ENCODE measurements at regions not wholly inside any gene's neighbourhood (a gene's known extent, or its start where the extent isn't known, plus 50 kb on each side); places are given as distances from the start of the nearest gene placed in this dataset.

- DNase-seq: no peak
These were observed 110.3 kb upstream of the KIT start for GRCh38 chr4:54547299-54548097.

- DNase-seq: no peak
These were observed 109.6 kb upstream of the KIT start for GRCh38 chr4:54548098-54548620.

GRCh38 chr4:54548831-54549460, 108.8 kb upstream of the KIT start:
- DNase-seq: no peak

GRCh38 chr4:54550395-54551171, 107.2 kb upstream of the KIT start:
- no peak for DNase-seq

- DNase-seq: no peak
These were observed 104.8 kb upstream of the KIT start for GRCh38 chr4:54553001-54553400.

- no peak for DNase-seq
These were observed 103.3 kb upstream of the KIT start for GRCh38 chr4:54554339-54554990.

- no peak for DNase-seq
These were observed 101.7 kb upstream of the KIT start for GRCh38 chr4:54556051-54556450.

GRCh38 chr4:54556587-54556986, 101.2 kb upstream of the KIT start:
- DNase-seq: no peak

GRCh38 chr4:54558889-54559677, 98.7 kb upstream of the KIT start:
- no peak for DNase-seq

GRCh38 chr4:54560513-54560912, 97.2 kb upstream of the KIT start:
- DNase-seq: no peak

GRCh38 chr4:54561940-54562339, 95.8 kb upstream of the KIT start:
- no peak for DNase-seq

- DNase-seq: no peak
These were observed 91.1 kb upstream of the KIT start for GRCh38 chr4:54566608-54567007.

- DNase-seq: no peak
These were observed 90.4 kb upstream of the KIT start for GRCh38 chr4:54567327-54567726.

GRCh38 chr4:54568184-54568583, 89.6 kb upstream of the KIT start:
- DNase-seq: no peak

- no peak for DNase-seq
These were observed 86.9 kb upstream of the KIT start for GRCh38 chr4:54570822-54571221.

- no peak for DNase-seq
These were observed 86.2 kb upstream of the KIT start for GRCh38 chr4:54571293-54572151.

GRCh38 chr4:54572152-54572542, 85.6 kb upstream of the KIT start:
- no peak for DNase-seq

GRCh38 chr4:54574500-54574899, 83.3 kb upstream of the KIT start:
- DNase-seq: no peak

GRCh38 chr4:54575919-54576318, 81.8 kb upstream of the KIT start:
- no peak for DNase-seq

- DNase-seq: no peak
These were observed 76.0 kb upstream of the KIT start for GRCh38 chr4:54581807-54582206.

GRCh38 chr4:54585321-54586000, 72.3 kb upstream of the KIT start:
- no peak for DNase-seq

Measured in MV-4-11 (cell line).